DMS153 treated with DMSO at 0.1 percent for 48 hours (cell line): ENCODE measurements at regions not wholly inside any gene's neighbourhood (a gene's known extent, or its start where the extent isn't known, plus 50 kb on each side); places are given as distances from the start of the nearest gene placed in this dataset.
"Not testable (repeated sequence)": the region's sequence is repeated elsewhere in the genome, so short reads cannot be mapped to it uniquely, and the experiment has no call there.

Experiments used
- DNase-seq: peaks from one replicate; lab custom pipeline; 2025; ENCODE audit not compliant: unreplicated experiment; lab: John Stamatoyannopoulos, UW

GRCh38 chr3:94778814-94779494 lies 716.1 kb downstream of the NSUN3 start:
- DNase-seq, result no peak

GRCh38 chr3:94779699-94780098 lies 716.8 kb downstream of the NSUN3 start:
- no peak for DNase-seq

GRCh38 chr3:94784274-94784673 lies 721.4 kb downstream of the NSUN3 start:
- no peak for DNase-seq

- DNase-seq, result no peak
Measured at GRCh38 chr3:94787066-94787465, 724.2 kb downstream of the NSUN3 start.

GRCh38 chr3:94787734-94788270 lies 724.9 kb downstream of the NSUN3 start:
- DNase-seq, result no peak

GRCh38 chr3:94794563-94794962 lies 731.7 kb downstream of the NSUN3 start:
- no peak for DNase-seq

- no peak for DNase-seq
Measured at GRCh38 chr3:94799420-94800060, 736.7 kb downstream of the NSUN3 start.

GRCh38 chr3:94811836-94812235 lies 749.0 kb downstream of the NSUN3 start:
- no peak for DNase-seq

- no peak for DNase-seq
Measured at GRCh38 chr3:94821241-94821640, 758.4 kb downstream of the NSUN3 start.

- DNase-seq, result no peak
Measured at GRCh38 chr3:94822298-94822697, 759.4 kb downstream of the NSUN3 start.

GRCh38 chr3:94846251-94846650 lies 783.4 kb downstream of the NSUN3 start:
- DNase-seq, result not testable (repeated sequence)

- no peak for DNase-seq
Measured at GRCh38 chr3:94862703-94863102, 799.8 kb downstream of the NSUN3 start.

GRCh38 chr3:94869059-94869547 lies 806.2 kb downstream of the NSUN3 start:
- DNase-seq, result no peak

GRCh38 chr3:94873751-94874150 lies 810.9 kb downstream of the NSUN3 start:
- no peak for DNase-seq

GRCh38 chr3:94875149-94875548 lies 812.3 kb downstream of the NSUN3 start:
- no peak for DNase-seq

- DNase-seq, result no peak
Measured at GRCh38 chr3:94887065-94887464, 824.2 kb downstream of the NSUN3 start.

- DNase-seq, result no peak
Measured at GRCh38 chr3:94896994-94897393, 834.1 kb downstream of the NSUN3 start.

GRCh38 chr3:94904156-94904674 lies 841.4 kb downstream of the NSUN3 start:
- DNase-seq, result no peak

GRCh38 chr3:94909726-94910125 lies 846.9 kb downstream of the NSUN3 start:
- DNase-seq, result no peak

GRCh38 chr3:94912656-94913055 lies 849.8 kb downstream of the NSUN3 start:
- no peak for DNase-seq

- no peak for DNase-seq
Measured at GRCh38 chr3:94927175-94927574, 864.3 kb downstream of the NSUN3 start.

GRCh38 chr3:94928921-94929320 lies 866.1 kb downstream of the NSUN3 start:
- no peak for DNase-seq
